Uterus (tissue), 3 donors: ENCODE measurements at regions not wholly inside any gene's neighbourhood (a gene's known extent, or its start where the extent isn't known, plus 50 kb on each side); places are given as distances from the start of the nearest gene placed in this dataset.

ENCODE experiments used
- DNase-seq, 2 donors: peaks; one replicate each; pipeline ENCODE4 v3.0.0-alpha.2; 2019 to 2020
- H3K27ac ChIP-seq, 2 donors: fragments of 200-600 bp; sonication (generic); 1 replicate in 1 of 2; 2 replicates in 1 of 2; pipeline ENCODE4 v1.5.1; 2016 to 2018
- H3K27me3 ChIP-seq, 2 donors: fragments of 200-600 bp; sonication (generic); one replicate each; pipeline ENCODE4 v1.5.1; 2018 to 2019; ENCODE audit warnings: control low read depth in 1 of 2
- H3K36me3 ChIP-seq, 2 donors: fragments of 200-600 bp; sonication (generic); one replicate each; pipeline ENCODE4 v1.5.1; 2019; ENCODE audit warnings: control low read depth in 1 of 2
- H3K4me1 ChIP-seq, 2 donors: fragments of 200-600 bp; sonication (generic); one replicate each; pipeline ENCODE4 v1.5.1; 2018 to 2019; ENCODE audit warnings: control low read depth in 1 of 2
- H3K4me3 ChIP-seq, 2 donors: fragments of 200-600 bp; sonication (generic); 1 replicate in 1 of 2; 2 replicates in 1 of 2; pipeline ENCODE4 v1.5.1; 2018 to 2019; ENCODE audit warnings: mild to moderate bottlenecking in 1 of 2
- H3K9me3 ChIP-seq, 2 donors: fragments of 200-600 bp; sonication (generic); one replicate each; pipeline ENCODE4 v1.5.1; 2019; ENCODE audit warnings: control low read depth in 1 of 2
- CTCF ChIP-seq, 4 experiments: fragments of 200-600 bp in 2 of 4; fragments of 450-650 bp in 2 of 4; sonication (generic) in 2 of 4; IDR thresholded peaks; one replicate each; pipeline ENCODE4 v1.5.1; 2016 to 2019; ENCODE audit warnings: antibody characterized with exemption in 4 of 4, mild to moderate bottlenecking in 2 of 4, moderate library complexity in 1 of 4
- POLR2A ChIP-seq, 2 donors: fragments of 450-650 bp; IDR thresholded peaks; one replicate each; pipeline ENCODE4 v1.6.1; 2016; ENCODE audit warnings: antibody characterized with exemption in 2 of 2, mild to moderate bottlenecking in 1 of 2, moderate library complexity in 1 of 2
- intact Hi-C: fragments of 100-400 bp; cut with DNase I; formaldehyde crosslinking; loops from one replicate; pipeline ENCODE4 v1.15.1; 2023; ENCODE audit warnings: low total_unique reads
- donor health status: DM: yes; HTN: yes; CAD: no.

- no peak for DNase-seq
- Histone ChIP-seq H3K36me3 (no peaks in the 10 kb centered on the region), H3K4me1 (no peaks in the 10 kb centered on the region), H3K4me3 (no peak overlapping the region), H3K27me3 (no peaks in the 10 kb centered on the region), H3K27ac (no peak overlapping the region), H3K9me3 (no peaks in the 10 kb centered on the region)
- TF ChIP-seq CTCF (IDR thresholded peaks at IDR 0.05) = no peak
- TF ChIP-seq POLR2A (IDR thresholded peaks at IDR 0.05) = no peak
- intact Hi-C loops = no loop called here
These were observed 148.6 kb downstream of the TRIM29 start for GRCh38 chr11:119989159-119989821.

- no peaks in the 10 kb centered on the region for H3K27me3 ChIP-seq
- no peaks in the 10 kb centered on the region for H3K36me3 ChIP-seq
- H3K27ac ChIP-seq = no peak overlapping the region
- no peak for DNase-seq
- H3K4me3 ChIP-seq = no peak overlapping the region
- H3K9me3 ChIP-seq = no peaks in the 10 kb centered on the region
- TF ChIP-seq POLR2A (IDR thresholded peaks at IDR 0.05) = no peak
- TF ChIP-seq CTCF (IDR thresholded peaks at IDR 0.05) = no peak
- intact Hi-C loops = no loop called here
- no peaks in the 10 kb centered on the region for H3K4me1 ChIP-seq
These were observed 152.4 kb downstream of the TRIM29 start for GRCh38 chr11:119985551-119985950.

GRCh38 chr11:119983816-119984215 is 154.1 kb downstream of the TRIM29 start:
- H3K27ac ChIP-seq = no peak overlapping the region
- no peak overlapping the region for H3K4me3 ChIP-seq
- no peak for TF ChIP-seq CTCF (IDR thresholded peaks at IDR 0.05)
- TF ChIP-seq POLR2A (IDR thresholded peaks at IDR 0.05) = no peak
- no peaks in the 10 kb centered on the region for H3K27me3 ChIP-seq
- H3K4me1 ChIP-seq = no peaks in the 10 kb centered on the region
- no peaks in the 10 kb centered on the region for H3K9me3 ChIP-seq
- DNase-seq = no peak
- intact Hi-C loops = no loop called here
- H3K36me3 ChIP-seq = no peaks in the 10 kb centered on the region

GRCh38 chr11:119983240-119983732 is 154.6 kb downstream of the TRIM29 start:
- Histone ChIP-seq H3K9me3 (no peaks in the 10 kb centered on the region), H3K27ac (no peak overlapping the region), H3K27me3 (no peaks in the 10 kb centered on the region), H3K36me3 (no peaks in the 10 kb centered on the region), H3K4me1 (no peaks in the 10 kb centered on the region), H3K4me3 (no peak overlapping the region)
- intact Hi-C loops = no loop called here
- DNase-seq = no peak
- TF ChIP-seq CTCF (IDR thresholded peaks at IDR 0.05) = no peak
- no peak for TF ChIP-seq POLR2A (IDR thresholded peaks at IDR 0.05)

- H3K4me1 ChIP-seq = no peaks in the 10 kb centered on the region
- H3K9me3 ChIP-seq = no peaks in the 10 kb centered on the region
- H3K27ac ChIP-seq = no peak overlapping the region
- TF ChIP-seq POLR2A (IDR thresholded peaks at IDR 0.05) (no peak), CTCF (IDR thresholded peaks at IDR 0.05) (no peak)
- H3K27me3 ChIP-seq = no peaks in the 10 kb centered on the region
- no peaks in the 10 kb centered on the region for H3K36me3 ChIP-seq
- intact Hi-C loops = no loop called here
- H3K4me3 ChIP-seq = no peak overlapping the region
- DNase-seq = no peak
These were observed 155.2 kb downstream of the TRIM29 start for GRCh38 chr11:119982517-119983239.
